Activated gamma-delta T cell (primary cell): ENCODE measurements at regions not wholly inside any gene's neighbourhood (a gene's known extent, or its start where the extent isn't known, plus 50 kb on each side); places are given as distances from the start of the nearest gene placed in this dataset.

Source experiments
- DNase-seq: peaks from one replicate; lab custom pipeline; 2025; lab: John Stamatoyannopoulos, UW

DNA sequence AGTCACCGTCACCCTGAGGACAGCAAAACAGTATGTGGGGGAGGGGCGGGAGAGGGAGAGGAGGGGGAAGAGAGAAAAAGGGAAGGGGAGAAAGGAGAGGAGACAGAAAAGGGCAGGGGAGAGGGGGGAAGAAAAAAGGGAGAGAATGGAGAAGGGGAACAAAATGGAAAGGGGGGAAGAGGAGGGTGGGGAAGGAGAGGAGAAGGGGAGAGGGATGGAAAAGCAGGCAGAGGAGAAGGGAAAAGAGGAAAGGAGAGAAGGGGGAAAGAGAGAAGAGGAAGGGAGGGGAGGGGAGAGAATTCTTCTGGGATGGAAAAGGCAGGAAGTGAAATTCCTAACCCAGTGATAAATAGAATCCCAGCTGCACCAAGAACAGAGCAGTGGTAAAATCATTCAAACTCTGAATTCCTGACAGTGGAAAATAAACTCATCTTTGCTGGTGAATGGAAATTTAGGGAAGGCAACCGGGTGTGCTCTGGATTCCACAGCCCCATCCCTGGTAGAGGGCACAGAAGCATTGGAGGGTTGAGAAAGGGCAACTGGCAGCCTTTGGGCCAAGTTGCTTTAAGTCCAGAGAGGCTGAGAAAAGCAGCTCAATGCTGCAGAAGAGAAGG is 244.2 kb downstream of the BCOR start:
- no peak for DNase-seq

DNA sequence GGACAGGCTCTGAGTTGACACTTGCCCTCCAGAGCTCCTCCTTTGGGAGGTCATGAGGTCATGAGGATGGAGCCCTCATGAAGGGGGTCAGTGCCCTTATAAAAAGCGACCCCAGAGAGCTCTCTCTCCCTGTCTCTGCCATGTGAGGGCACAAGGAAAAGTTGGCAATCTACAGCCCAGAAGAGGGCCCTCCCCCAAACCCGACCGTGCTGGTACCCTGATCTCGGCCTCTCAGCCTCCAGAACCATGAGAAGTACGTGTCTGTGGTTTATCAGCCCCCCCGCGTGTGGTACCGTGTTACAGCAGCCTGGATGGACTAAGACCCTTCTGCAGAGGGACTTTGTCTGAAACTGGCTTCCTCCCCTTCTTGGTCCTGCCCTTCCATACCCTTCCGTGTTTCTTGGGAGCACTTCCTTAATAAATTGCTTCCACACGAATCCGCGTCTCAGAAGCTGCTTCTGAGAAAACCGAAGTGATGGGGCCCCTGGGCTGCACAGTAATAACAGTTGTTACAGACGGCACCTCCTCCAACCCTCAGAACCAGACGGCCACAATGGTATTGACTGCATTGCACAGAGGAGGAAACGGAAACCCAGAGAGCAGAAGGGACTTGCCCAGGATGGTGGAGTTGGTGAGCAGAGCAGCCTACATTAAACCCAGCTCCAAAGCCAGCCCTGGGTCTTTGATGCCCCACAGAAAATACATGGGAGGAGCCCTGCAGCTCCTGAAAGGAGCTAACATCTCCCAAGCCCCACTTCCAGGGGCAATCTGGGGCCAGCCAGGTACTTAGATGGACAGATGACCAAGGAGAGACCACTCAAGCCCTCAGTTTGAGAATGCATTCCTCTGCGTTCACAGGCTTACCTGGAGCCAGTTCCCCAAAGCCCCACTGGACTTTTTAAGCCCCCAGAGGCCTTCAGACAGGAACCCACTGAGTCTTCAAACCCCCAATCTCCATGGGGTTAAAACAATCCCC is 242.7 kb downstream of the BCOR start:
- no peak for DNase-seq

DNA sequence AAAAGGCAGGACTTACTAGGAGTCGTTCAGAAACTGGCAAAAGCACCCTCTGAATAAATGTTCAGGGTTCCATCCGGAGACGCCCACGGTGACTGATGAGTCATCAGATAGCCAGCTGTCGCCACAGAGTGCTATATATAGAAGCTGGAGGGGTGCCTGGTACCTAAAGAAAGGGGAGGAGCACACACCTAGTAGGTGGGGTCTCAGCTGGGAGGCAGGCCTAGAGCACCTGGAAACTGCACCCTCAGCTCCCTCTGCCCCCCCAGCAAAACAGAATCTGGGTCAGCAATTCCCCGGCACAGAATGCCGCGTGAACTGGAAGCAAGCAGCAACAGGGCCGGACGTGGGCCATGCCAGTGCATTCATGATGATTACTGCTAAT is 242.0 kb downstream of the BCOR start:
- no peak for DNase-seq

DNA sequence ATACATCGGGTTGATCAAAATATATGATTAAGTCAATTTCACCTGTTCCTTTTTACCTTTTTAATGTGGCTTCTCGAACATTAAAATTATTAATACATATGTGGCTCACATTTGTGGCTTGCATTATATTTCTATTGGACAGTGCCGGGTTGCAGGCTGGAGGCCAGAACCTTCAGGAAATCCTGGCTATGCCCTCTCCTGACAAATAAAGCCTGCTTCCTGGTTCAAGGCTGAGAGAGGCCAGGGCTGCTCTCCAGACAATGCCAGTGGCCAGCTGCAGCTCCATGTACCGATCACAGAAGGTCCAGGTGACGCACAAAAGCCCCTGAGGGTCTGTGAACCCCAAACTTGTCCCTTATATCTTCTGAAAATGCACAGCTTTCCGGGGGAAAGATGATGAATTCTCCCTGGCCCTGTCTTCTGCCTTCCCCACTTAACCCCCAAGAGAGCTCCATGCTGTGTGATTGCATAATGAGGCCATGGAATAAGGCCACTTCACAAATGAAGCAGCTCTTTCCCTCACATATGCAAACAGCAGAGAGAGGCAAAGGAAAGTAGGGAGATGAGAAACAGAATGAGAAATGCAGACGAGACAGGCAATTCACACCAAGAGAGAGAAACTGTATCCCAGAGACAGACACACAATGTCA is 241.2 kb downstream of the BCOR start:
- no peak for DNase-seq

DNA sequence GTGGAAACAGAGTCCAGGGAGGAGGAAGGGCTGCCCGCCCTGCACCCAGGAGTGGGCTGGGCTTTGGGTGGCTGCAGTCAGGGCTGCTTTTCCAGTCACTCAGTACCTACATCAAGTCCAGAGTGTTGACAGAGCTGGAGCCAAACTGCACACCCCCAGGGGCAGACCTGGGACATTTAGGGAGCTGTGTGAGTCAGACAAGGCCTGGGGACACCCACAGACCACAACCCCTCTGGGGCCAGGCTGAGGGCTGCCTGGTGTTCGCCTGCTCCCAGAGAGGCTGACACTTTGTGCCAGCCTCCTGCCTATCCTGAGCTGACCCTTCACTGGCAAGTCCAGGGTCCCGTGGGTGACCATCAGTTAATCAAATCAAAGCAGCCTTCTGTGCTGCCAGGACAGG is 240.0 kb downstream of the BCOR start:
- DNase-seq = no peak

DNA sequence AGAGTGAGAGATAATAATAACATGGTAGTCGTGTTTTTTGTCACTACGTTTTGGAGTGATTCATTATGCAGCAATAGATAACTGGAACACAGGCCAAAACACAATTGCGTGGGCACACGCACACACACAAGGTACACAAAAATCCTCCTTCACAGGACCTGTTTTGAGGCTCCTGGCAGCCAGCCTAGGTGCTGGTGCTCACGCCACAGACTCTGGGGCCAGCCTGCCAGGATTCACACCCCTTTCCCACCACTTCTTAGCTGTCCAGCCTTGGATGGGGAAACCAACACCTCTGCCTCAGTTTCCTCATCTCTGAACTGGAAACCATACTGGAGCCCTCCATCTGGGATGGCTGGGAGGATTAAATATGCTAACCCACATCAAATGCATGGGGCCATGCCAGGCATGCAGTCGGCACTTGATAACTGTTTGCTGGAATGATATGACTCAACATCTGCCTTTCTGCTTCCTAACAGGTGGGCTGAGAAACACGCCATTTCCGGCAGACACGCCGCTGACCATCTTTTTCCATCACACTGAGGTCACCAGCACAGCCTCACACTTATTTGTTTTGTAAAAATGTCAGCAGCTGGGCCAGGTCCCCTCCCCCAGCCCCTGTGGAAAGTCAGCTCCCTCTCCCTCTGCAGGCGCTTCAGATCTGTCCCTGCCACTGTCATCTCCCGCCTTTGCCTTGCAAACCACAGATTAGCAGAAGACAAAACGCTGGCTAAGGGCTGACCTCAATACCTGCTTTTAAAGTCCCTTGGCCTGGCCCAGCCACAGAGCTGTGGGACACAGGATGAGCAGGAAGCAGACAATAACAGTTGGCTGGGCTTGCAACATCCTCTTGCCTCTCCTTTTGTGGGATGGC is 237.5 kb downstream of the BCOR start:
- peak; percentile 21 for DNase-seq

DNA sequence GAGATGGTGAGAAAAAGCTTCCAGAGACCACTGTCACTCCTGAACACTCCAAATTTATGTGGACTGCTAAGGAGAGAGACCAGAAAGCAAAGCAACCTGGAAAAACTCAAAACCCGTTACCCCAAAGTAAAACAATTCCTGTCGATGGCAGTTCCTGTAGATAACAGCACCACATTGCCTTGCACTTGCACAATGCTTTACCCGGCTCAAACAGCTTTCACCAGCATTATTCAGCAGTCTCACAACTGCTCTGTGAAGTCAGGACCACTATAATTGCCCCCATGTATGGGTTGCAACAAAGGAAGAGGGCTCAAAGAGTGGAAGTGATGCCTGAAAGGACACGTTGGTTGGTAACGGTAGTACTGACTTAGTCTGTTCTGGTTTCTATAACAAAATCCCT is 234.8 kb downstream of the BCOR start:
- no peak for DNase-seq

DNA sequence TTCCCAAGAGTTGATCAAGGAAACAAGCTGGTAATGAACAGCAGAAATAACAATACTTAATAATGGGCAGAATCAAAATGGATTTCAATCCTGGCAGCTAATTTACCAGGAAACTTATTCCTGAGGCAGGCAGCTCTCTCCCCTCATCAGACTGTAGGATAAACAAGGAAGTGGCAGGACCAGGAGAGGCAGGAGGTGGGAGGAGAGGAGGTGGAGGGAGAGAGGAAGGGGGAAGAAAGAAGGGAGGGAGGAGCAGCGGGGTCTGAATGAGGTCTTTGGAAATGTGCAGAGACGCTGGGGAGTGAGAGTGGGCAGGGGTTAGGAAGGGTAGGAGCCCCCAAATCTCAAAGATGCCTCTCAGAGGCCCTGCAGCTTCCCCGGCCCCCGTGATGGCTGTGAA is 231.5 kb downstream of the BCOR start:
- DNase-seq = no peak

DNA sequence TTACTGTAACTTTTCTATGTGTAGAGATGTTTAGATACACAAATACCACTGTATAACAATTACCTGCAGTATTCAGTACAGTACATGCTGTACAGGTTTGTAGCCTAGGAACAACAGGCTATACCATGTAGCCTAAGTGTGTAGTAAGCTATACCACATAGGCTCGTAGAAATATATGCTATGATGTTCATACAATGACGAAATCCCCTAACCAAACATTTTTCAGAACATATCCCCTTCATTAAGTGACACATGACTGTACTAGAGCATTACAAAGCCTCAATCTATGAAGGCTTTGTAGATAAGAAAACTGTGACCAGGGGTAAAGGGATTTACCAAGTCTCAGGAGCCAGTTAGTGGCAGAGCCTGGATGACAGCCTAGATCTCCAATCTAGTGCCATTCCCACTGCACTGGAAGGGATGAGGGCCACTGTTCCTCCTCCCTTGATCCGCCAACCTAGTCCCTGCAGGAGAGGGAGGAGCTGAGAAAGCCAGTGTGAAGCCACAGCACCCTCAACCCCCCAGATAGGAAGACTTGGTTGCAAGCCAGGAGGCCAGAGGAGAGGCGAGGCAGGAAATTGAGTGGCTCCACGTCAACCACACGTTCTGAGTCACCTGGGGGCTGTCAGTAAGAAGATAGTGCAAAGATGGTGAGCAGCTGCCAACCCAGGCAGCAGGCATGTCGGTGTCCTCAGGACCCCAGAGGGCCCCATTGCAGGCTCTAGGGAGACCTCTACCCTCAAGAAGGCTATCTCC is 227.7 kb downstream of the BCOR start:
- DNase-seq = no peak

DNA sequence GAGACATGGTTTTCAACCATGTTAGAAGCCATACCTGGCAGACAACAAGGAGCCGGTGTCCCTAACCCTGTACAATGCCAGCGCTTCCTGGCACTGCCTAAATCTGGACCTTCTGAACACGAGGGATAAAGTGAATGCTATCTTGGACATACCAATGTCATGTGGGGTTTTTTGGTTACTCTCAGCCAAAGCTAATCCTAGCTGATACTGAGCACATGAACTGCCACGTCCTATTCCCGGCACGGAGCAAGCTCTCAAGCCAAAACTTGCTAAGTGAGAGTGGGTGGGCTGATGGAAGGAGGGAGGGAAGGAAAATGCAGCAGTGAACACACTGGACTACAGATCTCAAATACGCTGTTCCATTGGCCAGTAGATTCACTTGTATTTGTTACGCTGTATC is 226.1 kb downstream of the BCOR start:
- no peak for DNase-seq

DNA sequence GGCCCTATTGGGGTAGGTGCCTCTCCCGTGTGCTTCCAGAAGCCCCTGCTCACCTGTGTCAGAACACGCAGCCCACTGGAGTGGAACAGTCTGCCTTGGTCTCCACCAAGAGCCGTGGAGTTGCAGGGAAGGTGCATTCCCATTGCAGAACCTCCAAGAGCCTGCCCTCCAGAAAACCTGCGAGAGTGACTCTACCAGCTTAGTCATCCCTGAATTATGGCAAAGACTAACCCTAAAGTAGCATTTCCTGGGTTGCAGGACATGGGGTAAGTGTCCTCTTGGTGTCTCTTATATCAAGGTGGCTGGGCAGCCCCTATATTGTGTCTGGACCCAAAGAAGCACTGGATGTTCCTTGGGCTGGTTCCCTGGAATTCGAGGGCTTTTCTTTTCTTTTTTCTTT is 224.6 kb downstream of the BCOR start:
- DNase-seq = no peak

DNA sequence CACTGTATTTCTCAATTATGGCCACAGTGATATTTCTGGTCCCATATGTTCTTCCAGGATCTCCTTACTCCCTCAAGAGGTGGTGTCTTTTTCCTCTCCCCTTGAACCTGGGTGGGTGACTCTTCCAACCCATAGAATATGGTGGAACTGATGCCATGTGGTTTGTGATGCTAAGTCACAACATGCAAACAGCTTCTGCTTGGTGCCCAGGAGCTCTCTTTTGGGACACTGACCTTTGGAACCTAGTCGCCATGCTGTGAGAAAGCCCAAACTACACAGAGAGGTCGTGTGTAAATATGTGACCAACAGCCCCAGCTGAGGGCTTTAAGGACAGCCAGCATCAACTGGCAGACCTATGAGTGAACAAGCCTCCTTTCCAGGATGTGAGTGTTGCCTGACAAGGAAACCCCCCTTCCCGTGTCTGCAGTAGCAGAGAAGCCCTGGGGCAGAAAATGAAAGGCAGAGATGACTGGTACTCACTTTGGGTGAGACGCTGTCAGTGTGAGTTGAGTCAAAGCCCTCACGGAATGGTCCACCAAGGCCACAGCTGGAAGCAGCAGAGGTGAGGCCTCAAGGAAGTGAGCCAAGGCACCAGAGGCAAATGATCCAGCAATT is 223.4 kb downstream of the BCOR start:
- DNase-seq = no peak

DNA sequence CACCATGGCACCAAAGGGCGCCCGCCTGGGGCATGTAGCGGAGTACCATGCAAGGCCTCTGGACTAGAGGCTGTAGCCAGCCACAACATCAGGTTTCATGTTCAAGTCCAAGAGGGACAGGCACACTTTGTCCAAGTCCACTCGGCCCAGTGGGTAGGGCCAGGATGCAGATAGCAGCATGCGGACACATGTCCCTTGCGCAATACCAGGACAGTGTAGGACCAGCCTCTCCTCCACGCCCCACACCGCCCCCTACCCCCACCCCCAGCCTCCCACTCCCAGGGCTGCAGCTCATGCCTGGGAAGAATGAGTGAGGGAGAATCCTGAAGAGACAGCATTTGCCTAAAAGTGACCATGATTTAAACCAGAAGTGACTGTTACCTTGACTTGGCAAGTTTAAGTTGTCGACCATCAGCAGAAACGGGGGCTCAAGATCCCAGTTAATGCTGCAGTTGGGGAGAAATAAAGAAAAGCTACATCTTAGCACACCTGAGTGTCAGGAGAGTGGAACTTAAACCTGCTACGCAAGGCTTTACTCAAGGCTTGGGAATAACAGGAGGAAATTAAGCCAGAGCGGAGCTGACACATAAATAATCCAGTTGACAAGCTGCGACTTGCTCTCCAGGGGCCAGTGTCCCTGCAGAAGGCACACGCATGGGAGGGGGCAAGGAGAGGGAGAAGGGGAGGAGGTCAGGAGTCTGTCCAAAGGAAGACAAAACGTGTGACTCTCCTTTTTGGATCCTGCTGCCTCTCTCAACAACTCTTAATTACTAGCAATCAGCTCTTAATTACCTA is 221.7 kb downstream of the BCOR start:
- DNase-seq = no peak

DNA sequence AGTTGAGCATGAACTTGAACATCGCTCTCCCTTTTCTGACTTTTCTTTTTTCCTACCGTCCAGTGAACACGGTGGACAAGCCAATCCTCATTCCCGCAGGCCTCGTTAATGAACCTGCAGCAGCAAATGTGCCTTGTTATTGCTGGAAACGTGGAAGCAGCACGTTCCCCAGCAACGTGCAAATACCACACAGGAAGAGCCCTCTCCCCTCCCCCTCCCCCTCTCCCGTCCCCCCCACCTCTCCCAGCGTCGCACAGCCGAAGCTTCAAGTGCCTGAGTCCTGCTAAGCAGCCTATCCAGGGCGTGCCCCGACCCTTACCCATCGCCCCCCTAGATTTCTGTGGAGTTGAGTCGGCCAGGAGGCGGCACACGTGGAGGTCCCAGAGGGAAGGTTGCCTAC is 219.9 kb downstream of the BCOR start:
- no peak for DNase-seq

DNA sequence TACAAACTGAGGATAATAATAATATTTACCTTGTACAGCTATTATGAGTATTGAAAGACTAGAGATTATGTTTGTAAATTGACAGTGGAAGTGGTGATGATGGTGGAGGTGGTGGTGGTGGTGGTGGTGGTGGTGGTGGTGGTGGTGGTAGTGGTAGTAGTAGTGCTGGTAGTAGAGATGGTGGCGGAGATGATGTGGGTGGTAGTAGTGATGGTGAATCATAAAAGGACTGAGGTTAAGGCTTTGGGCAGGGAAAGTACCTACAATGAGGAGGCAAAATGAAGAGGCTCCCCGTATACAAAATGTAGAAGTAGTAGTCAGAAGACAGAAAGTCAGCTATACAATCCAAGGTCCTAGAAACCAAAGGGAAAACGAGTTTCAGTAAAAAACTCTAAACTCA is 214.1 kb downstream of the BCOR start:
- DNase-seq = no peak

DNA sequence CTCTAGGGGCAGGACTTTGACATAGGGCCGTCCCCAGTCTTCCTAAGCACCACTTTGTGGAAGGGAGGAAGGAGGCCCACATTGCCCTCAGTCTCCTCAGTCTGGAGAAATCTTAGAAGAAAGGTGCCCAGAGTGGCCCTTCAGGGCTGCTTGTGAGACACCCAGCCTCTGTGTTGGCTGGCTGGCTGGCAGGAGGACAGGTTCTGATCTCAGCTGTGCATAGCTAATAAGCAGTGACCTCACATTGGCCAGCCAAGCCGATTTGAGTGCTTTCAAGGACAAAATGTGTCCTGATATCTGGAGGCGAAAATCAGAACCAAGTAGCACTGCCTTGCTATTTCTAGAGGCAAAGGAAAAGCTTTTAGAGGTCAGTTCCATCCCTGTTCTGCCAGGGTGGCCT is 211.5 kb downstream of the BCOR start:
- DNase-seq = no peak

DNA sequence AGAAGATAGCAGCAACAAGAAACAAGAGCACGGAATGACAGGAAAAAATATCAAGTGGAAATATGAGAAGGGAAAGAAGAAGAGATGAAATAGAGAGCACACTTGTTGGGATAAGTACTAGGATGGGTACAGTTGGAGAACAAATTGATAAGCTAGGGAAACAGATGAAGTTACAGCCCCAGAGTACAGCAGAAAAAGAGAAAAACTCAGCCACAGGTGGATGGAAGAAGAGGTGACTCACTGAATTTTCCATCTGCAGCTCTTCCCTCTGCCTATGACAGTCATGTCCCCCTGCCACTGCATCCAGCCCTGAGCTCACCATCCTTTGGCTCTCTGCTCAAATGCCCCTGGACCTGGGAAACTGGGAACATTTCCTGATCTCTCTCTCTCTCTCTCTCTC is 209.0 kb downstream of the BCOR start:
- DNase-seq = no peak

DNA sequence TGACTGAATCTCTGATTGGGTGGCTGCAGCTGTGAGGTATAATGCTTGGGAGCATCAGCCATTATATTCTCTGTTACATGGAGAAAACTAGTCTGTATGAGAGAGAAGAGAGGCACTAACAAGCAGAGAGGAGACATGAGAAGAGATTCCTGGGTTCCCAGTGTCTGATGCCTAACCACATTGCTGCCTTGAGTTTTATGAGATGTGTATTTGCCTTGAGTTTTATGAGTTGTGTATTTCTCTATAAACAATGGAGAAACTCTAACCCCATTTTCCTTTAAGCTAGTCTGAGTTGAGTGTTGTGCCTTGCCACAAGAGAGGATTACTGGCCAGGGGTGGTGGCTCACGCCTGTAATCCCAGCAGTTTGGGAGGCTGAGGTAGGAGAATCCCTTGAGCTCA is 208.1 kb downstream of the BCOR start:
- DNase-seq = no peak

DNA sequence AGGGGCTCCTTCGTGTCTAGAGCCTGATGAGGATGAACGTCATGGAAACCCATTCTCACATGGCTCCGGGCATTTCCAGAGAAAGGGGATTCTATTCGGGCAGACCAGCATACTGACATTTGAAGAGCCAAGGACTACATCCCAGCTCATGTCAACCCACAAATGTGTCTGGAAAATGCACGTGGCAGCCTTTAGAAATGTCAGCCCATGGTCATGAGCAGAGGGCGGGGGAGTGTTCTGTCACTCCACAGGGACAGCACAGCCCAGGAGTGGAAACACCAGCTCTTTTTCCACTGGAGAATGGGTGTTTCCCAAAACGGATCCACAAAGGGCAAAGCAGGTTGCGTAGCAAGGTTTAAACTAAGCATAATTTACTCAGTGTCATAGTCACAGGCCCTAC is 207.0 kb downstream of the BCOR start:
- DNase-seq = no peak

DNA sequence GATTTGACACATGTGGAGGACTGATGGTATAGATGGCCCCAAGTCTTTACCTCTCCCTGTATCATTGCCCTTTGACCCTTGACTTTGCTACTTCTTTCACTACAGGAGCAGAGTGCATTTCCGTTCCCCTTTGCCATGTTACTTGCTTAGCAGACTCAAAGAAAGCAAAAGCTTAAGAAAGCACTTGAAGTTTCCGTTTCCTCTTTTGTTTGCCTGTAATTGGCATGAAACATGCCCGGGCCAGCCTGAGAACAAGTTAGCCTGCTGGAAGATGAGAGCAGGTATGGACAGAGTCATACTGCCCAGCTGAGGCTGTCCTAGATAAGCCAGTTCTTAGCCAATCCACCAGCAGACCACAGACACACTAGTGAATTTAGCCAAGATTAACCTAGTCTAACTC is 206.0 kb downstream of the BCOR start:
- DNase-seq = no peak
